SIG-M5 (cell line): ENCODE measurements at regions not wholly inside any gene's neighbourhood (a gene's known extent, or its start where the extent isn't known, plus 50 kb on each side); places are given as distances from the start of the nearest gene placed in this dataset.
"Not testable (repeated sequence)": the region's sequence is repeated elsewhere in the genome, so short reads cannot be mapped to it uniquely, and the experiment has no call there.

Experiments used
- DNase-seq: peaks from one replicate; lab custom pipeline; 2025; lab: John Stamatoyannopoulos, UW

DNA sequence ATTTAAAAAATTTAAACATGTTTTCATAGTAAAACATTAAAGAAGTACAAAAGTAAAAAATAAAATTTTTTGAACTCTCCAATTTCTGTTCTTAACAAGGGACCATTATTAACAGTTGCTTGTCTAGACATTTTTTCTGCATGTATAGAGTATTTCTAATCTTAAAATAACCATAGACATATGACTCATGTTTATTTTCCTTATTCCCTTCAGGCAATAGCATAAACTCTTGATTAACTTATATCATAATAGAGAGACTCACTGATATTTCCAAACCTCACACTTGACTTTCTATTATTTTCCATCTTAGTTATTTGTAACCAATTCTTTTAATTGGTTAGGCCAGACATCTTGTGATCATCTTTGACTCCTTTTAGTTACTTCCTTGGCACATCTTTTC lies 325.6 kb upstream of the SOX14 start:
- DNase-seq: no peak

DNA sequence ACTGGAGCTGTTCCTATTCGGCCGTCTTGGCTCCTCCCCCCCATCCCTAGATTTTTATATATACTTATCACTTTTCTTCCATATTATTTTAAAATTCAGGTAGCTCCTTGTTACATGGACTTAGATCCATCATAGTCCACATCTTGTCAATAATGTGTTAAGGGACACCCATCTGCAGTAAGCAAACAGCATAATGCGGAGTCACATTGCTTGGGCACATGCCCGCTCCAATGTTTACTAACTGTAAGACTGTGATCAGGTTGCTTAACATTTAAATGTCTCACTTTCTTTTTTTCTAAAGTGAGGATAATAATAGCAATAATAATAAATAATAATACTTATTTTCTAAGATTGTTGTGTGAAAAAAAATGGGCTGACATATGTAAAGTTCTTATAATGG lies 303.2 kb upstream of the SOX14 start:
- no peak for DNase-seq

GRCh38 chr3:137463131-137463530 lies 301.0 kb upstream of the SOX14 start:
- no peak for DNase-seq

DNA sequence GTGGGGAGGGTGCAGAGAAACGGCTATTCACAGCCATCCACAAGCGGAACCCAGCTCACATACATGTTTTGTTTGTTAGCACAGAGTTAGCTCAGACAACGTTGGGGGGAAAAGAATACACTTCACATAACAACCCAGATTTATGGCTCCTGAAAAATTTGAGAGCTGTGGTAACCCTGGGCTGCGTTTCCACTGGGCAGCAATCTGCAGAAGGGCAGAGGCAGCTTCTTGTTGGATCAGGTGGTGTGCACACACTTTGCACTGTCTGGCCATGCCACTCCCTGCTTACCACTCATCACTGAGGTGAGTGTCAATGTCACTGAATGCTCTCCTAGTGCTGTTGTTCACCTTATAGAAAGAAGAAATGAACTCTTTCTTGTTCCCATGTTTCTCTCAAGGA lies 299.8 kb upstream of the SOX14 start:
- no peak for DNase-seq

- DNase-seq: no peak
Observed at GRCh38 chr3:137468446-137468845, 295.7 kb upstream of the SOX14 start.

GRCh38 chr3:137469263-137469662 lies 294.9 kb upstream of the SOX14 start:
- no peak for DNase-seq

- no peak for DNase-seq
Observed at GRCh38 chr3:137471130-137471529, 293.0 kb upstream of the SOX14 start.

DNA sequence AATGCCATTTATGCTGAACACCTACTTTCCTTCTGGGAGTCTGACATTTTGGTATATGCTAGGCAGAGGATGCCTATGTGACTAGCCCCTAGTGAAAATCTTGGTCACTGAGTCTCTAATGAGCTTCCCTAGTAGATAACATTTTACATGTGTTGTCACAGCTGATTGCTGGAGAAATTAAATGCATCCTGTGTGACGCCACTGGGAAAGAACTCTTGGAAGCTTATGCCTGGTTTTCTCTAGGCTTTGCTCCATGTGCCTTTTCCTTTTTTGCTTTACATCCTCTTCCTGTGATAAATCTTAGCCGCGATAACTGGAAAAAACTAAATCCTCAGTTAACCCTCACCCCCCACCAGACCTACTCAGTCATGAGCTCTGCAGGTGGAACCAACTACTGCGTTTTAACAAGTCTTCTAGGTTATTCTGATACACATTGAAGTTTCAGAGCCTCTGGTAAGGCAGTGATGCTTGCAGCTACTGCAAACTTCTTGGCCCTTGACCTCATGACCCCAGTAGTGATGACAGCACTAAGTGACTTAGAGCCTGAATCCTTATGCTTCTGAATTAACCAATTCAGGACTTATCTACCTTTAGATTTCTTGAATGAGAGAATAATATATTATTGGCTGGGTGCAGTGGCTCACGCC lies 292.4 kb upstream of the SOX14 start:
- DNase-seq: no peak

- DNase-seq: no peak
Observed at GRCh38 chr3:137477614-137478013, 286.5 kb upstream of the SOX14 start.

GRCh38 chr3:137509354-137510045 lies 254.6 kb upstream of the SOX14 start:
- DNase-seq: no peak

DNA sequence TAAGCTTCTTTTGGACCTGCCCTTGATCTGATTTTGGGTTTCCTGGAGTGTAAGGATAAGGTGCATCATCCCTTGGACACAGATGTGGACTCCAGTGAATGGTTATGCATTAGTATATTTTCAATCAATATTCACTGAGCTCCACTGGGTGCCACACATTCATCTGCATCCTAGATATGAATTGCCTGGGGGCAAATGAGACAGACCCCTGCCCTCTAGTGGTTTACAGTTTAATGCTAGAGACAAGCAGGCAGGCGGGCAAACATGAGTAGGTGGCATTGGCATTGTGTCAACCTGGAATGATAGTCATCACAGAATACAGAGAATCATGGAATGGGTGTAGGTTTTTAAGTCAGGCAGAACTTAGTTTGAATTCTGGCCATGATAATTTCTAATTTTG lies 252.5 kb upstream of the SOX14 start:
- no peak for DNase-seq

DNA sequence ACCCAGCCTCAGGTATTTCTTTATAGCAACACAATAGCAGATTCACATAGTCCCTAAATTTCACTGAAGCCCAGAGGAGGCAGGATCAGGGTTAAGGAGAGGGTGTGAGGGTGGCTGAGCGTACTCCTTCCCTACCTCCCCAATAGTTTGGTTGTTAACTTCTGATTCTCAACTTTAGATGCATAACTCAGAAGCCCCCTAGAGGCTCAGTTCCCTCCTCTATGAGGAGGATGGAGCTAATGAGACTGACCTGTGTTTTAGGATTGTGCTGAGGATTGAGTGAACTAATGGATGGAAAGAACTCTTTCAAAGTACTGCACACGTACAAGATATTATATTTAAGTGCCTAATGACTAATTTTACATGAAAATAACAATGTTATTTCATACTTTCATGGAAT lies 249.3 kb upstream of the SOX14 start:
- no peak for DNase-seq

- DNase-seq: no peak
Observed at GRCh38 chr3:137519602-137520001, 244.5 kb upstream of the SOX14 start.

DNA sequence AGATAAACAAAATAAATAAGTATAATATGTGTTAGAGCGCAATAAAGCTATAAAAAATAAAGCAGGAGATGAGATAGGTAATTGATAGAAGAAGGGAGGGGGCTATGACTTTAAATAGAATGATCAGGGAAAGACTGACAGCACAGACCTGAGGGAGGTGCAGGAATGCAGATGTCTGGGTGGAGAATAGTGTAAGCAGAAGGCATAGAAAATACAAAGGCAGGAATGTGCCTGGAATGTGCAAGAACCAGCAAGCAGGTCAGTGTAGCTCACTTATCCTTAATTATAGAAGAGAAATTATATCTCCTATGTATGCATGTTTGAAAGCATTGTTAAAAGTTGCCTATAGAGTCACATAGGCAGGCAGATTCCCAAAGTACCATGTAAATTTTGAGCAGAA lies 239.4 kb upstream of the SOX14 start:
- no peak for DNase-seq

GRCh38 chr3:137525471-137525870 lies 238.6 kb upstream of the SOX14 start:
- DNase-seq: no peak

- no peak for DNase-seq
Observed at GRCh38 chr3:137542049-137542448, 222.1 kb upstream of the SOX14 start.

DNA sequence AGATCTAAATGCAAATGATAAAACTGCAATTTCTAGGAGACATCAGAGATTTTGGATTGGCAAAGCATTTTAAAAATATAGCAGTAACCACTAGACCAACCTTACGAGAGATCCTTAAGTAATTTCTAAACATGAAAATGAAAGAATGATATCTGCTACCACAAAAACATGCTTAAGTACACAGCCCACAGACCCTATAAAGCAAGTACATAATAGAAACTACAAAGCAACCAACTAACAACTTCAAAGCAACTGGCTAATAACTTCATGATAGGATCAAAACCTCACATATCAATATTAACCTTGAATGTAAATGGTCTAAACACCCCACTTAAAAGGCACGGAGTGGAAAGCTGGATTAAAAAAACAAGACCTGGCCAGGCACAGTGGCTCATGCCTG lies 209.9 kb upstream of the SOX14 start:
- no peak for DNase-seq

GRCh38 chr3:137568880-137569279 lies 195.2 kb upstream of the SOX14 start:
- DNase-seq: no peak

DNA sequence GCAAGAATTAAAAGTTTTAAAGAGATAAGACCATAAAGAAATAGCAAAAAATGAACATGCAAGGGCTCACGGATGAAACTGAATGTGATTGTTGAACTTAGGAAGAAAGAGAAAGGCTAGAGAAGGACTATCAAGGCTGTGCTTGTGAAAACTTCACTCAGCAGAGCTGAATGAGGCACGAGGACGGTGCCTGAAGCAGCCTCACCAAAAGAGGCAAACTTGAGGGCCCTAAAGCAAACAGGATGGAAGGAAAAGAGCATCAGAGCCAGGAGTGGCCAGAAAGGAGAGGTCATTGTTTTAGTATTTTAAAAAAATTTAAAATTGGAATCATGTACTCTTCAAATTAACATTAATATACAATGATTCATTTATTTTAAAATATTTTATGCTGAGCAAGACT lies 191.2 kb upstream of the SOX14 start:
- no peak for DNase-seq

- DNase-seq: no peak
Observed at GRCh38 chr3:137582484-137582883, 181.6 kb upstream of the SOX14 start.

DNA sequence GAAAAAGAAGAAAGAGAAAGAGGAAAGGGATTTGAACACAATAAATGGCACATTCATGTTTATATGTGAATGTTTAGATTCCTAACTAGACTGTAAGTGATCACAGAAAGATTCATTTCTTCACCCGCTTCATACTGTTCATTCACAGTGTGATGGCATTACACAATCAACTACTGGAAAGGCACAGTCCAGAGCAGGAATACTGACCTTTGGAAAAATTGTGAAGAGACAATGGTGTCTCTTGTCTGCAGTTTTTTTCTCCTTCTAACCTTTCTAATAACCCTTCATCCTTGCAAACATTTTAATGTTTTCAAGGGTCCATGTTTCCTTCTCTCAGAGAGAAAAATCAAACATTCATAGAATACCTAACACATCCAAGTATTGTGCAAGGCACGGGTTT lies 180.9 kb upstream of the SOX14 start:
- no peak for DNase-seq

DNA sequence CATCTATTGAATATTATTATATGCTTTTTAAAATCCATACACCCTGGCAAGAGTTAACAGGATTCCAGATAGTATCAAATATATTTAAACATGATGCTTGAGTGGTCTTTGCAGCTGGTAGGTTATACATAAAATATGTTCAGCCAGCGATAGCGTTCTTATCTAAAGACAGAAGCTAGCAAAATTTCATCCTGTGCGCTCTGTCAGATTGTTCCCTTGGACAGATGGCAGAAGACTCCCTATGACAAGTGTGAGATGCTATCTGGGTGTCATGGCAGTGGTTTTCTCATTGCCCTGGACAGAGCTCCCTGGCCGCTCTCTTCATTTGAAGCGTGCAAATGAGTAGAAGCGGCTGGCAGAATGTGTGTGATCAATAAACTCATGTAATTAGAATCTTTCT lies 175.2 kb upstream of the SOX14 start:
- no peak for DNase-seq

DNA sequence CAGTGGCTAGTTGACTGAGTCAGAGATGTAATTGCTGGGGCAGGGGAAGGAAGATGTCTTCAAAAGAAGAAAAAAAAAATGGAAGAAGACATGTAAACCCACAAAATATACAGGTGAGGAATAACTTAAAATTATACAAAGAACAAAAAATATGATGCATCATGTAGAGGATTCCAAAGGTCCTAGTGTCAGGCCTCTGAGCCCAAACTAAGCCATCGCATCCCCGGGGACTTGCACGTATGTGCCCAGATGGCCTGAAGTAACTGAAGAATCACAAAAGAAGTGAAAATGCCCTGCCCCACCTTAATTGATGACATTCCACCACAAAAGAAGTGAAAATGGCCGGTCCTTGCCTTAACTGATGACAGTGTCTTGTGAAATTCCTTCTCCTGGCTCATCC lies 168.7 kb upstream of the SOX14 start:
- not testable (repeated sequence) for DNase-seq

GRCh38 chr3:137610723-137611122 lies 153.4 kb upstream of the SOX14 start:
- DNase-seq: no peak
